K562 (cell line): ENCODE measurements at regions not wholly inside any gene's neighbourhood (a gene's known extent, or its start where the extent isn't known, plus 50 kb on each side); places are given as distances from the start of the nearest gene placed in this dataset.

Source experiments
- HDGF ChIP-seq: fragments of 450-650 bp; IDR thresholded peaks from 2 replicates; pipeline ENCODE4 v1.6.1; 2016
- HIVEP1 ChIP-seq: fragments of 250-450 bp; sonication (Bioruptor Pico); IDR thresholded peaks from 2 replicates; pipeline ENCODE4 v1.4.0; 2020; ENCODE audit warnings: mild to moderate bottlenecking
- MAFF ChIP-seq: IDR thresholded peaks from 2 replicates; pipeline ENCODE4 v1.6.1; 2012; ENCODE audit warnings: low read length, improper control_type of control experiment
- MAZ ChIP-seq, 2 experiments: fragments of 450-650 bp in 1 of 2; sonication (generic) in 1 of 2; formaldehyde crosslinking; IDR thresholded peaks in 1 of 2; conservative IDR thresholded peaks in 1 of 2; 2 replicates each; pipeline versions ENCODE4 v1.4.0 to v1.5.0; 2020; ENCODE audit warnings: mild to moderate bottlenecking in 1 of 2, missing genetic modification reagents in 1 of 2
- POLR2A ChIP-seq: fragments of 450-650 bp; conservative IDR thresholded peaks from 2 replicates; pipeline ENCODE4 v1.6.1; 2016
- POLR2AphosphoS5 ChIP-seq: IDR thresholded peaks from 2 replicates; pipeline ENCODE4 v1.6.1; 2011; ENCODE audit warnings: mild to moderate bottlenecking, low read depth, low read length, moderate library complexity; ENCODE audit not compliant: control insufficient read depth, insufficient read depth
- ZNF316 ChIP-seq: fragments of 450-650 bp; IDR thresholded peaks from 2 replicates; pipeline ENCODE4 v1.6.1; 2016
- ZNF384 ChIP-seq: IDR thresholded peaks from 2 replicates; pipeline ENCODE4 v1.6.1; 2012; ENCODE audit warnings: low read depth, low read length, improper control_type of control experiment
- ZNF707 ChIP-seq: fragments of 250-450 bp; sonication (Bioruptor Pico); conservative IDR thresholded peaks from 2 replicates; pipeline ENCODE4 v1.8.0; 2022; ENCODE audit warnings: inconsistent platforms, mild to moderate bottlenecking, moderate library complexity
- TF ChIP-seq, protein P1 (sequence below): fragments of 250-450 bp; sonication (Bioruptor Pico); IDR thresholded peaks from 2 replicates; pipeline ENCODE4 v1.8.0; 2022; ENCODE audit warnings: moderate library complexity, mild to moderate bottlenecking, inconsistent platforms
- TF ChIP-seq, protein P2 (sequence below), 2 experiments: fragments of 450-650 bp; formaldehyde crosslinking in 1 of 2; IDR thresholded peaks; 2 replicates each; pipeline versions ENCODE4 v1.4.0 to v1.6.1; 2014 to 2020; ENCODE audit warnings: mild to moderate bottlenecking in 2 of 2, borderline replicate concordance in 1 of 2, low read depth in 1 of 2
- TF ChIP-seq, protein P3 (sequence below): fragments of 450-650 bp; formaldehyde crosslinking; IDR thresholded peaks from 2 replicates; pipeline ENCODE4 v1.4.0; 2020; ENCODE audit warnings: mild to moderate bottlenecking, moderate library complexity
- TF ChIP-seq, protein P4 (sequence below): fragments of 250-450 bp; sonication (Bioruptor Pico); IDR thresholded peaks from 2 replicates; pipeline ENCODE4 v1.5.0; 2020; ENCODE audit warnings: mild to moderate bottlenecking, borderline replicate concordance

DNA sequence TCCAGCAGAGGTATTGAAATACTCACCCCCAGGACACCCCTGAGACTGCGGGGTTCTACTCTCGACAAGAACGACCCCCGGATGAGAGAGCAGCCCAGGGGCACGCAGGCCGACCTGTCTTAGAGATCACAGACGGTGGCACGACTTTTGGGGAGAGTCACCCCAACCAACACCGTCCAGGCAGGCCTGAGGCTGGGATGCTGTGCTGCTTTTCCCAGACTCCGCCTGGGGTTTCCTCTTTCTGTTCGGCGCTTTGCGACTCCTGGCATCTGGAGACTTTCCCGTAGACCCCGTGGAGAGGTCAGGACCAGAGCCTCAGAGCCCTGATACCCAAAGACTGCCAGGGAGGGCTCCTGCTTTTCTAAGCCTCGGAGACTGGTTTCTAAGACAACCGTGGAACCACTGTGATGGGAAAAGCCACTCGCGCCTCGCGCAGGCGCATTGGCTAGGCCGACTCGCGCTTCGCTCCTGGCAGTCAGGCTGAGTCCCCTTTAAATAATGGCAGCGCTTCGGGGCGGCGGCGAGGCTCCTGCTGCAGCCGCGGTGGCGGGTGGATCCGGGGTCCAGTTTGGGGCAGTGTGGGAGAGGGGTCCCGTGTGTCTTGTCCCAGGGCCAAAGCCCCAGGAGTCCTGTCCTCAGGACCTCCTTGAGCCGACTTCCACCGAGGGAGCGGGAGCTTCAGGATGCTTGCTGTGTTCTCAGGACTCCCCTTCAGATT, 484.0 kb downstream of the SPATA31A7 start:
- TF ChIP-seq HDGF, result no peak
- TF ChIP-seq ZNF384, result no peak
- no peak for TF ChIP-seq POLR2A
- no peak for TF ChIP-seq POLR2AphosphoS5
- TF ChIP-seq, protein P1, sequence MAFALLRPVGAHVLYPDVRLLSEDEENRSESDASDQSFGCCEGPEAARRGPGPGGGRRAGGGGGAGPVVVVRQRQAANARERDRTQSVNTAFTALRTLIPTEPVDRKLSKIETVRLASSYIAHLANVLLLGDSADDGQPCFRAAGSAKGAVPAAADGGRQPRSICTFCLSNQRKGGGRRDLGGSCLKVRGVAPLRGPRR (CRISPR knock-in tag), result no peak
- TF ChIP-seq, protein P2, sequence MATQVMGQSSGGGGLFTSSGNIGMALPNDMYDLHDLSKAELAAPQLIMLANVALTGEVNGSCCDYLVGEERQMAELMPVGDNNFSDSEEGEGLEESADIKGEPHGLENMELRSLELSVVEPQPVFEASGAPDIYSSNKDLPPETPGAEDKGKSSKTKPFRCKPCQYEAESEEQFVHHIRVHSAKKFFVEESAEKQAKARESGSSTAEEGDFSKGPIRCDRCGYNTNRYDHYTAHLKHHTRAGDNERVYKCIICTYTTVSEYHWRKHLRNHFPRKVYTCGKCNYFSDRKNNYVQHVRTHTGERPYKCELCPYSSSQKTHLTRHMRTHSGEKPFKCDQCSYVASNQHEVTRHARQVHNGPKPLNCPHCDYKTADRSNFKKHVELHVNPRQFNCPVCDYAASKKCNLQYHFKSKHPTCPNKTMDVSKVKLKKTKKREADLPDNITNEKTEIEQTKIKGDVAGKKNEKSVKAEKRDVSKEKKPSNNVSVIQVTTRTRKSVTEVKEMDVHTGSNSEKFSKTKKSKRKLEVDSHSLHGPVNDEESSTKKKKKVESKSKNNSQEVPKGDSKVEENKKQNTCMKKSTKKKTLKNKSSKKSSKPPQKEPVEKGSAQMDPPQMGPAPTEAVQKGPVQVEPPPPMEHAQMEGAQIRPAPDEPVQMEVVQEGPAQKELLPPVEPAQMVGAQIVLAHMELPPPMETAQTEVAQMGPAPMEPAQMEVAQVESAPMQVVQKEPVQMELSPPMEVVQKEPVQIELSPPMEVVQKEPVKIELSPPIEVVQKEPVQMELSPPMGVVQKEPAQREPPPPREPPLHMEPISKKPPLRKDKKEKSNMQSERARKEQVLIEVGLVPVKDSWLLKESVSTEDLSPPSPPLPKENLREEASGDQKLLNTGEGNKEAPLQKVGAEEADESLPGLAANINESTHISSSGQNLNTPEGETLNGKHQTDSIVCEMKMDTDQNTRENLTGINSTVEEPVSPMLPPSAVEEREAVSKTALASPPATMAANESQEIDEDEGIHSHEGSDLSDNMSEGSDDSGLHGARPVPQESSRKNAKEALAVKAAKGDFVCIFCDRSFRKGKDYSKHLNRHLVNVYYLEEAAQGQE (IDR thresholded peaks at IDR 0.05; ENCODE audit: borderline replicate concordance), result no peak
- TF ChIP-seq, protein P2 (CRISPR knock-in tag; IDR thresholded peaks at IDR 0.05; ENCODE audit: low read depth), result no peak
- no peak for TF ChIP-seq HIVEP1
- TF ChIP-seq, protein P3, sequence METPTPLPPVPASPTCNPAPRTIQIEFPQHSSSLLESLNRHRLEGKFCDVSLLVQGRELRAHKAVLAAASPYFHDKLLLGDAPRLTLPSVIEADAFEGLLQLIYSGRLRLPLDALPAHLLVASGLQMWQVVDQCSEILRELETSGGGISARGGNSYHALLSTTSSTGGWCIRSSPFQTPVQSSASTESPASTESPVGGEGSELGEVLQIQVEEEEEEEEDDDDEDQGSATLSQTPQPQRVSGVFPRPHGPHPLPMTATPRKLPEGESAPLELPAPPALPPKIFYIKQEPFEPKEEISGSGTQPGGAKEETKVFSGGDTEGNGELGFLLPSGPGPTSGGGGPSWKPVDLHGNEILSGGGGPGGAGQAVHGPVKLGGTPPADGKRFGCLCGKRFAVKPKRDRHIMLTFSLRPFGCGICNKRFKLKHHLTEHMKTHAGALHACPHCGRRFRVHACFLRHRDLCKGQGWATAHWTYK (CRISPR knock-in tag), result no peak
- TF ChIP-seq, protein P4, sequence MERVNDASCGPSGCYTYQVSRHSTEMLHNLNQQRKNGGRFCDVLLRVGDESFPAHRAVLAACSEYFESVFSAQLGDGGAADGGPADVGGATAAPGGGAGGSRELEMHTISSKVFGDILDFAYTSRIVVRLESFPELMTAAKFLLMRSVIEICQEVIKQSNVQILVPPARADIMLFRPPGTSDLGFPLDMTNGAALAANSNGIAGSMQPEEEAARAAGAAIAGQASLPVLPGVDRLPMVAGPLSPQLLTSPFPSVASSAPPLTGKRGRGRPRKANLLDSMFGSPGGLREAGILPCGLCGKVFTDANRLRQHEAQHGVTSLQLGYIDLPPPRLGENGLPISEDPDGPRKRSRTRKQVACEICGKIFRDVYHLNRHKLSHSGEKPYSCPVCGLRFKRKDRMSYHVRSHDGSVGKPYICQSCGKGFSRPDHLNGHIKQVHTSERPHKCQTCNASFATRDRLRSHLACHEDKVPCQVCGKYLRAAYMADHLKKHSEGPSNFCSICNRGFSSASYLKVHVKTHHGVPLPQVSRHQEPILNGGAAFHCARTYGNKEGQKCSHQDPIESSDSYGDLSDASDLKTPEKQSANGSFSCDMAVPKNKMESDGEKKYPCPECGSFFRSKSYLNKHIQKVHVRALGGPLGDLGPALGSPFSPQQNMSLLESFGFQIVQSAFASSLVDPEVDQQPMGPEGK, result no peak
- TF ChIP-seq MAZ (CRISPR knock-in tag; conservative IDR thresholded peaks at IDR 0.05 in 1 of 2, IDR thresholded peaks at IDR 0.05 in 1 of 2), result no peak
- no peak for TF ChIP-seq MAFF
- no peak for TF ChIP-seq ZNF707
- no peak for TF ChIP-seq ZNF316
